ENCODE measurements at regions not wholly inside any gene's neighbourhood (a gene's known extent, or its start where the extent isn't known, plus 50 kb on each side); places are given as distances from the start of the nearest gene placed in this dataset.
"Not testable (repeated sequence)": the region's sequence is repeated elsewhere in the genome, so short reads cannot be mapped to it uniquely, and the experiment has no call there.

DNA sequence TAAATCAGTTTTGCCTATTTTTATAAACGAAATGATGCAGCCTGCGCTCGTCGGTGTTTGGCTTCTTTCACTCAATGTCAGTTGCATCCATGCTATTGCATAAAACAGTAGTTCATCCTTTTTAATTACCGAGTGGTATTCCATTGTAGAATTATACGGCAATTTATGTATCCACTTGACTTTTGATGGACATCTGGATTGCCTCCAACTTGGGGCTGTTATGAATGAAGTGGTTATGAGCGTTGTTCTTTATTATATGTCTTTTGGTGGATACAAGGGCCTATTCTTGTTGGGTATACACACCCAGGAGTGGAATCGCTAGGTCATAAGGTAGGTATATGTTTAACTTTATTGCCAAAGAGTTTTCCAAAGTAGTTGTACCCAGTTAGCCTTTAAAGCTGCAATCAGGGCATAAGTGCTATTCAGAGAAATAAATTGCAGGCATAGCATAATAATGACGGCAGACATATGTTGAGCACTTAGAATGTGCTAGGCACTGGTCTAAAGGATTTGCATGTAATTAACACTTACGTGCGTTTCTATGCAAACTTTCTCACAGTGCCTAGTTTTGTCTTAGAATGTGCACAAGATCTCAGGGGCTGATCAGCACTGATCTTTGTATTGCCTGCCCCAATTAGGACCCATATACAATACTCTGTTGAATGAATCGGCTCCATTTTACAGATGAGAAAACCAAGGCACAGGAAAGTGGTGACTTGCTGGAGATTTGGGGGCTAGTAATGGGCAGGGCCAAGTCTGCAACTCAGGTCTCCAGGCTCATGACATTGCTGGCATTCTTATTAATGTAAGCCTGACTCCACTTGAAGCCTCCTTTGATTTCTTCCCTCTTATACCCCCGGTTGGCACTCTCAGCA is 407.0 kb downstream of the BCOR start:
- H3K9me3 ChIP-seq, result peaks cover under 1 to 13% of the 10 kb centered on the region in 2 donors
- TF ChIP-seq CTCF (IDR thresholded peaks at IDR 0.05), result no peak
- TF ChIP-seq POLR2A (IDR thresholded peaks at IDR 0.05), result no peak
- no peak for TF ChIP-seq POLR2AphosphoS5 (IDR thresholded peaks at IDR 0.05)
- peaks cover 0 to 82% of the 10 kb centered on the region in 2 donors for H3K27me3 ChIP-seq
- DNase-seq (ENCODE audit: low spot score in 2 of 2), result no peak
- H3K36me3 ChIP-seq, result no peaks in the 10 kb centered on the region
- no peak overlapping the region for H3K4me3 ChIP-seq
- intact Hi-C loops (cut with DNase I; ENCODE audit: low total_unique reads), result no loop called here
- H3K27ac ChIP-seq, result no peak overlapping the region
- no peaks in the 10 kb centered on the region for H3K4me1 ChIP-seq

DNA sequence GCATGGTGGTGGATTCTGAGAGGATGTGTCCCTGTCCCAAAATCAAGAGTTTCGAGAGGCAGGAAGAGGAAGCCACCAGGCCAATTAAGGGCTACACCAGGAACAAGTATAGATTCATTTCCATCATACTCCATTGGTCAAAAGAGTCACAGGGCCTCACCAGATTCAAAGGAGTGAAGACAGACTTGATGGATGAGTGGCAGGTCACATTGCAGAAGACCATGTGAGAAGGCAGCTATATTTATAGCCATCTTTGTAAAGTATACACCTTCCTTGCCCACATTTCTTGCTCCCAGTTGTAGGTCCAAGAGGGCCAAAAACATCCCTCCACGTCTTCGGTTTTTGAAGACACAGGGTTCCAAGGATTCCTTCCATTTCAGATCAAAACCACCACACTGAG is 406.0 kb downstream of the BCOR start:
- no peak overlapping the region for H3K4me3 ChIP-seq
- peaks cover 10 to 18% of the 10 kb centered on the region in 2 donors for H3K9me3 ChIP-seq
- H3K27ac ChIP-seq, result no peak overlapping the region
- no peak for DNase-seq (ENCODE audit: low spot score in 2 of 2)
- H3K36me3 ChIP-seq, result no peaks in the 10 kb centered on the region
- H3K27me3 ChIP-seq, result peaks cover 0 to 75% of the 10 kb centered on the region in 2 donors
- intact Hi-C loops (cut with DNase I; ENCODE audit: low total_unique reads), result no loop called here
- no peaks in the 10 kb centered on the region for H3K4me1 ChIP-seq
- TF ChIP-seq POLR2A (IDR thresholded peaks at IDR 0.05) (no peak), CTCF (IDR thresholded peaks at IDR 0.05) (no peak), POLR2AphosphoS5 (IDR thresholded peaks at IDR 0.05) (no peak)

DNA sequence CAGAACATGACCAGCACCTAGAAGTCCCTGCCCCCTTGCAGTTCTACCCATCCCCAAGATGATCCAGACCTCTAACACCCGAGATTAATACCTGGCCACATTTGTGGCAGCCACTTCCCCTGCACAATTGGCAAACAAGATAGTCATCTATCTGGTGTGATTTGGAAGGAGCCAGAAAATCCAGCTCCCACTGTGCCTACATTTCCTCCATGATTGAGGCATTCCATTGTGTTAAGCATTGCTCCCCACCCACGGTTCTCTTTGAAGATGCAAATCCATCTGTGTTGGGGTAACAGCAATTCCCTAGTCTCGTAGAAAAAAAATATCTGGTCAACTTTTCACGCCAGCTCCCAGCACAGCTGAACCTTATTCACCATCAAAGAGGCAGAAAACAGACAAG is 405.0 kb downstream of the BCOR start:
- H3K4me1 ChIP-seq, result no peaks in the 10 kb centered on the region
- DNase-seq (ENCODE audit: low spot score in 2 of 2), result no peak
- H3K36me3 ChIP-seq, result no peaks in the 10 kb centered on the region
- peaks cover 0 to 68% of the 10 kb centered on the region in 2 donors for H3K27me3 ChIP-seq
- TF ChIP-seq POLR2A (IDR thresholded peaks at IDR 0.05) (no peak), CTCF (IDR thresholded peaks at IDR 0.05) (no peak), POLR2AphosphoS5 (IDR thresholded peaks at IDR 0.05) (no peak)
- H3K27ac ChIP-seq, result no peak overlapping the region
- no peak overlapping the region for H3K4me3 ChIP-seq
- intact Hi-C loops (cut with DNase I; ENCODE audit: low total_unique reads), result no loop called here
- H3K9me3 ChIP-seq, result peaks cover 14 to 18% of the 10 kb centered on the region in 2 donors

DNA sequence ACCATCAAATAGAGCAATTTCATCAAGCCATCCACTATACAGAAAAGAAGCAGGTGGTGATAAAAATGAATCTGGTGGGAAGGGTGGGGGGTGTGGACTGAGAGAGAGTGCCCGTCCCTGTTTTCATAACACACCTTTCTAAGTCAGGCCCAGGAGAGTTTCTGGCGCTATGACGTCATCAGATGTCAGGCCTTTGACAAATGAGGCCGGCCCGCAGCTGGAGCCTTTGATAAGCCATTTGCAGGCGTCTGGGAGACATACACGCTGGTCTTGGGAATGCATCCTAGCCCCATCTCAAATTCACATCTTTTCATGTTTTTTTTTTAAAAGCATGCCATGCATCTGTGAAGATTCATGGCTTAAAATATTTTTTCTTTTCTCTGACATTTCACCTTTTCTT is 404.5 kb downstream of the BCOR start:
- Histone ChIP-seq H3K4me3 (no peak overlapping the region), H3K9me3 (peaks cover 14 to 18% of the 10 kb centered on the region in 2 donors), H3K4me1 (no peaks in the 10 kb centered on the region), H3K27ac (no peak overlapping the region), H3K27me3 (peaks cover 0 to 68% of the 10 kb centered on the region in 2 donors), H3K36me3 (no peaks in the 10 kb centered on the region)
- DNase-seq (ENCODE audit: low spot score in 2 of 2), result no peak
- intact Hi-C loops (cut with DNase I; ENCODE audit: low total_unique reads), result no loop called here
- no peak for TF ChIP-seq CTCF (IDR thresholded peaks at IDR 0.05)
- TF ChIP-seq POLR2A (IDR thresholded peaks at IDR 0.05), result no peak
- TF ChIP-seq POLR2AphosphoS5 (IDR thresholded peaks at IDR 0.05), result no peak

GRCh38 chrX:39702636-39703035 is 395.1 kb downstream of the BCOR start:
- H3K4me1 ChIP-seq; H3K4me3 ChIP-seq; DNase-seq (ENCODE audit: low spot score in 2 of 2); intact Hi-C loops (cut with DNase I; ENCODE audit: low total_unique reads); H3K27ac ChIP-seq; H3K9me3 ChIP-seq; H3K36me3 ChIP-seq: not testable (repeated sequence)
- H3K27me3 ChIP-seq, result peaks cover 0 to 40% of the 10 kb centered on the region in 2 donors
